ENCODE measurements at regions not wholly inside any gene's neighbourhood (a gene's known extent, or its start where the extent isn't known, plus 50 kb on each side); places are given as distances from the start of the nearest gene placed in this dataset.

- H3K27ac Mint-ChIP-seq = no peak overlapping the region
- no peak for DNase-seq
- no peaks in the 10 kb centered on the region for H3K4me1 Mint-ChIP-seq
- POLR2A ChIA-PET = no interaction called here
- no peak overlapping the region for H3K4me3 Mint-ChIP-seq
- CTCF ChIA-PET = no interaction called here
- H3K9me3 Mint-ChIP-seq = no peaks in the 10 kb centered on the region
- H3K27me3 Mint-ChIP-seq = peaks cover 6% of the 10 kb centered on the region
- H3K36me3 Mint-ChIP-seq (ENCODE audit: low read depth) = no peaks in the 10 kb centered on the region
Measured at GRCh38 chr6:6402591-6402990, 82.1 kb upstream of the F13A1 start.

- no peaks in the 10 kb centered on the region for H3K4me1 Mint-ChIP-seq
- no peak overlapping the region for H3K27ac Mint-ChIP-seq
- H3K27me3 Mint-ChIP-seq = peaks cover 11% of the 10 kb centered on the region
- H3K4me3 Mint-ChIP-seq = no peak overlapping the region
- ChIA-PET CTCF (no interaction called here), POLR2A (no interaction called here)
- H3K36me3 Mint-ChIP-seq (ENCODE audit: low read depth) = no peaks in the 10 kb centered on the region
- no peak for DNase-seq
- H3K9me3 Mint-ChIP-seq = no peaks in the 10 kb centered on the region
Measured at GRCh38 chr6:6405031-6405430, 84.6 kb upstream of the F13A1 start.

GRCh38 chr6:6405997-6406714, 85.7 kb upstream of the F13A1 start:
- no peak for DNase-seq
- H3K4me3 Mint-ChIP-seq = no peak overlapping the region
- H3K27me3 Mint-ChIP-seq = peaks cover 9% of the 10 kb centered on the region
- CTCF ChIA-PET = no interaction called here
- H3K27ac Mint-ChIP-seq = no peak overlapping the region
- H3K9me3 Mint-ChIP-seq = no peaks in the 10 kb centered on the region
- POLR2A ChIA-PET = no interaction called here
- H3K4me1 Mint-ChIP-seq = no peaks in the 10 kb centered on the region
- H3K36me3 Mint-ChIP-seq (ENCODE audit: low read depth) = no peaks in the 10 kb centered on the region

- Mint-ChIP-seq H3K4me1 (no peaks in the 10 kb centered on the region), H3K27me3 (peaks cover 9% of the 10 kb centered on the region), H3K36me3 (ENCODE audit: low read depth) (no peaks in the 10 kb centered on the region), H3K9me3 (no peaks in the 10 kb centered on the region), H3K27ac (no peak overlapping the region), H3K4me3 (no peak overlapping the region)
- ChIA-PET CTCF (no interaction called here), POLR2A (no interaction called here)
- no peak for DNase-seq
Measured at GRCh38 chr6:6406715-6407070, 86.2 kb upstream of the F13A1 start.

- Mint-ChIP-seq H3K4me1 (no peaks in the 10 kb centered on the region), H3K36me3 (ENCODE audit: low read depth) (no peaks in the 10 kb centered on the region), H3K27me3 (peaks cover 9% of the 10 kb centered on the region), H3K4me3 (no peak overlapping the region), H3K27ac (no peak overlapping the region), H3K9me3 (no peaks in the 10 kb centered on the region)
- no peak for DNase-seq
- ChIA-PET POLR2A (no interaction called here), CTCF (interaction anchor here (0.6 kb wide), 1 partner anchor 58 kb away, joined by 4 read pairs; no protein-coding TSS in a partner anchor)
Measured at GRCh38 chr6:6407071-6407741, 86.7 kb upstream of the F13A1 start.

GRCh38 chr6:6409397-6410030, 89.1 kb upstream of the F13A1 start:
- Mint-ChIP-seq H3K27ac (no peak overlapping the region), H3K27me3 (peaks cover 8% of the 10 kb centered on the region), H3K36me3 (ENCODE audit: low read depth) (no peaks in the 10 kb centered on the region), H3K4me3 (no peak overlapping the region), H3K4me1 (no peaks in the 10 kb centered on the region), H3K9me3 (no peaks in the 10 kb centered on the region)
- POLR2A ChIA-PET = no interaction called here
- DNase-seq = no peak
- CTCF ChIA-PET = no interaction called here

GRCh38 chr6:6411115-6411514, 90.7 kb upstream of the F13A1 start:
- H3K27ac Mint-ChIP-seq = no peak overlapping the region
- ChIA-PET CTCF (no interaction called here), POLR2A (no interaction called here)
- no peaks in the 10 kb centered on the region for H3K4me1 Mint-ChIP-seq
- H3K27me3 Mint-ChIP-seq = peaks cover 8% of the 10 kb centered on the region
- H3K9me3 Mint-ChIP-seq = no peaks in the 10 kb centered on the region
- H3K36me3 Mint-ChIP-seq (ENCODE audit: low read depth) = no peaks in the 10 kb centered on the region
- no peak for DNase-seq
- no peak overlapping the region for H3K4me3 Mint-ChIP-seq

- no peak overlapping the region for H3K27ac Mint-ChIP-seq
- POLR2A ChIA-PET = no interaction called here
- H3K4me3 Mint-ChIP-seq = no peak overlapping the region
- no peaks in the 10 kb centered on the region for H3K36me3 Mint-ChIP-seq (ENCODE audit: low read depth)
- no peaks in the 10 kb centered on the region for H3K4me1 Mint-ChIP-seq
- H3K27me3 Mint-ChIP-seq = peaks cover 8% of the 10 kb centered on the region
- CTCF ChIA-PET = no interaction called here
- no peak for DNase-seq
- H3K9me3 Mint-ChIP-seq = no peaks in the 10 kb centered on the region
Measured at GRCh38 chr6:6412221-6412620, 91.8 kb upstream of the F13A1 start.

- Mint-ChIP-seq H3K36me3 (ENCODE audit: low read depth) (no peaks in the 10 kb centered on the region), H3K4me3 (no peak overlapping the region), H3K27me3 (peaks cover 8% of the 10 kb centered on the region), H3K9me3 (no peaks in the 10 kb centered on the region), H3K27ac (no peak overlapping the region), H3K4me1 (no peaks in the 10 kb centered on the region)
- POLR2A ChIA-PET = no interaction called here
- CTCF ChIA-PET = no interaction called here
- no peak for DNase-seq
Measured at GRCh38 chr6:6412700-6413099, 92.2 kb upstream of the F13A1 start.

GRCh38 chr6:6414931-6415330, 94.5 kb upstream of the F13A1 start:
- DNase-seq = no peak
- no peak overlapping the region for H3K27ac Mint-ChIP-seq
- no peak overlapping the region for H3K4me3 Mint-ChIP-seq
- no peaks in the 10 kb centered on the region for H3K36me3 Mint-ChIP-seq (ENCODE audit: low read depth)
- H3K27me3 Mint-ChIP-seq = peaks cover 6% of the 10 kb centered on the region
- CTCF ChIA-PET = no interaction called here
- H3K4me1 Mint-ChIP-seq = no peaks in the 10 kb centered on the region
- H3K9me3 Mint-ChIP-seq = no peaks in the 10 kb centered on the region
- POLR2A ChIA-PET = no interaction called here

GRCh38 chr6:6417475-6417874, 97.0 kb upstream of the F13A1 start:
- ChIA-PET CTCF (no interaction called here), POLR2A (no interaction called here)
- peaks cover 6% of the 10 kb centered on the region for H3K27me3 Mint-ChIP-seq
- no peaks in the 10 kb centered on the region for H3K4me1 Mint-ChIP-seq
- H3K27ac Mint-ChIP-seq = no peak overlapping the region
- H3K36me3 Mint-ChIP-seq (ENCODE audit: low read depth) = no peaks in the 10 kb centered on the region
- H3K4me3 Mint-ChIP-seq = no peak overlapping the region
- no peak for DNase-seq
- H3K9me3 Mint-ChIP-seq = no peaks in the 10 kb centered on the region

GRCh38 chr6:6418421-6418820, 98.0 kb upstream of the F13A1 start:
- Mint-ChIP-seq H3K27ac (no peak overlapping the region), H3K4me1 (no peaks in the 10 kb centered on the region), H3K27me3 (peaks cover 6% of the 10 kb centered on the region), H3K4me3 (no peak overlapping the region), H3K9me3 (no peaks in the 10 kb centered on the region), H3K36me3 (ENCODE audit: low read depth) (no peaks in the 10 kb centered on the region)
- ChIA-PET POLR2A (no interaction called here), CTCF (no interaction called here)
- DNase-seq = no peak

GRCh38 chr6:6420107-6420506, 99.6 kb upstream of the F13A1 start:
- Mint-ChIP-seq H3K27me3 (peaks cover 9% of the 10 kb centered on the region), H3K4me1 (no peaks in the 10 kb centered on the region), H3K27ac (no peak overlapping the region), H3K9me3 (no peaks in the 10 kb centered on the region), H3K4me3 (no peak overlapping the region), H3K36me3 (ENCODE audit: low read depth) (no peaks in the 10 kb centered on the region)
- no peak for DNase-seq
- POLR2A ChIA-PET = no interaction called here
- CTCF ChIA-PET = no interaction called here

- Mint-ChIP-seq H3K27me3 (peaks cover 6% of the 10 kb centered on the region), H3K27ac (no peak overlapping the region), H3K36me3 (ENCODE audit: low read depth) (no peaks in the 10 kb centered on the region), H3K4me1 (no peaks in the 10 kb centered on the region), H3K9me3 (no peaks in the 10 kb centered on the region), H3K4me3 (no peak overlapping the region)
- ChIA-PET CTCF (no interaction called here), POLR2A (no interaction called here)
- DNase-seq = no peak
Measured at GRCh38 chr6:6434151-6434550, 113.7 kb upstream of the F13A1 start.
